ENCODE measurements at regions not wholly inside any gene's neighbourhood (a gene's known extent, or its start where the extent isn't known, plus 50 kb on each side); places are given as distances from the start of the nearest gene placed in this dataset.

- no peaks in the 10 kb centered on the region for H3K27me3 ChIP-seq (replicated peaks in 1 of 4; ENCODE audit: control insufficient read depth in 3 of 4, extremely low read depth in 1 of 4, insufficient read depth in 3 of 4, low read length in 3 of 4)
- no peak overlapping the region for H2BK20ac ChIP-seq (ENCODE audit: low read length)
- H3K56ac ChIP-seq (replicated peaks; ENCODE audit: insufficient read length, low read depth, low read length): no peak overlapping the region
- no peak overlapping the region for H2AFZ ChIP-seq (ENCODE audit: low read length)
- no peaks in the 10 kb centered on the region for H3K4me1 ChIP-seq (replicated peaks in 1 of 4; ENCODE audit: control insufficient read depth in 3 of 4, insufficient read depth in 4 of 4, low read length in 3 of 4)
- H2BK12ac ChIP-seq (ENCODE audit: low read depth, low read length): no peak overlapping the region
- no peaks in the 10 kb centered on the region for H3K36me3 ChIP-seq (ENCODE audit: control insufficient read depth in 2 of 4, insufficient read depth in 4 of 4, low read length in 3 of 4)
- ChIA-PET CTCF (ENCODE audit: partially characterized antibody) (interaction anchor here (1.2 to 9.9 kb wide), 12 partner anchors 10 to 124 kb away, joined by 3 to 141 read pairs (median 4); no protein-coding TSS in a partner anchor), POLR2A (ENCODE audit: partially characterized antibody) (no interaction called here)
- H4K5ac ChIP-seq (ENCODE audit: insufficient read length, low read depth, low read length): no peak overlapping the region
- H4K8ac ChIP-seq (ENCODE audit: extremely low read depth, insufficient read depth, low read length): no peak overlapping the region
- H3K4me3 ChIP-seq (ENCODE audit: extremely low read depth in 1 of 4, insufficient read depth in 2 of 4, low read depth in 3 of 4, low read length in 4 of 4): no peak overlapping the region
- H2BK5ac ChIP-seq (ENCODE audit: low read depth, low read length): no peak overlapping the region
- no peak overlapping the region for H3K18ac ChIP-seq (ENCODE audit: extremely low read depth, low read length)
- H3K14ac ChIP-seq (ENCODE audit: insufficient read length): no peak overlapping the region
- H3K4ac ChIP-seq (replicated peaks; ENCODE audit: insufficient read length, low read depth, low read length): no peak overlapping the region
- H3K23me2 ChIP-seq (ENCODE audit: low read depth, low read length): no peaks in the 10 kb centered on the region
- H3K79me2 ChIP-seq (ENCODE audit: control insufficient read depth in 1 of 2, insufficient read depth in 2 of 2, low read length in 2 of 2): no peaks in the 10 kb centered on the region
- no peak for DNase-seq (ENCODE audit: low read depth in 1 of 2, low spot score in 2 of 2)
- no peaks in the 10 kb centered on the region for H3K9me3 ChIP-seq (ENCODE audit: insufficient read depth in 2 of 2, low read depth in 1 of 2, low read length in 1 of 2)
- no peak overlapping the region for H2BK120ac ChIP-seq (replicated peaks; ENCODE audit: low read depth, low read length)
- H3K79me1 ChIP-seq (ENCODE audit: low read depth, low read length): no peaks in the 10 kb centered on the region
- FAIRE-seq: no peak
- H2AK5ac ChIP-seq (ENCODE audit: low read depth, low read length): no peak overlapping the region
- no peaks in the 10 kb centered on the region for H4K20me1 ChIP-seq (replicated peaks in 1 of 2; ENCODE audit: control insufficient read depth in 1 of 2, insufficient read depth in 2 of 2, low read length in 2 of 2)
- H3K23ac ChIP-seq (ENCODE audit: insufficient read length): no peak overlapping the region
- H3K9ac ChIP-seq (replicated peaks in 1 of 4; ENCODE audit: extremely low read depth in 1 of 4, low read depth in 3 of 4, low read length in 3 of 4): no peak overlapping the region
- 82% methylated on average over 1 of the region's 1 CpG; no CpG with 5 or more reads in 1 of the 2 experiments for WGBS, 2 experiments (ENCODE audit: extremely low coverage in 1 of 2, insufficient coverage in 1 of 2, insufficient read length in 1 of 2, insufficient replicate concordance in 2 of 2, low coverage in 1 of 2, low lambda C conversion rate in 2 of 2, missing lambda C conversion rate in 1 of 2)
- H3K27ac ChIP-seq (ENCODE audit: low read depth, low read length): no peak overlapping the region
- no peak overlapping the region for H2BK15ac ChIP-seq (ENCODE audit: low read length)
- H4K91ac ChIP-seq (replicated peaks; ENCODE audit: insufficient read length, low read length): no peak overlapping the region
- no peak overlapping the region for H3K4me2 ChIP-seq (ENCODE audit: insufficient read depth in 1 of 2, low read depth in 2 of 2, low read length in 2 of 2)
- TF ChIP-seq CTBP2 (IDR thresholded peaks at IDR 0.05; ENCODE audit: borderline replicate concordance, insufficient read depth, insufficient read length, low read length): no peak
- no peak for TF ChIP-seq RNF2 (IDR thresholded peaks at IDR 0.05; ENCODE audit: borderline replicate concordance, low read depth, low read length, missing control alignments, poor library complexity, severe bottlenecking)
- TF ChIP-seq CTCF (IDR thresholded peaks at IDR 0.05; ENCODE audit: control extremely low read depth in 1 of 3, insufficient read depth in 1 of 3, low read depth in 1 of 3, low read length in 3 of 3): no peak
- no peak for TF ChIP-seq CREB1 (IDR thresholded peaks at IDR 0.05)
- no peak for TF ChIP-seq SIRT6 (IDR thresholded peaks at IDR 0.05; ENCODE audit: low read length)
- no peak for TF ChIP-seq E2F6 (IDR thresholded peaks at IDR 0.05)
- TF ChIP-seq KDM4A (IDR thresholded peaks at IDR 0.05; ENCODE audit: low read depth, low read length, severe bottlenecking): no peak
- no peak for TF ChIP-seq CHD2 (IDR thresholded peaks at IDR 0.05; ENCODE audit: low read length)
- TF ChIP-seq MAX (IDR thresholded peaks at IDR 0.05): no peak
- no peak for TF ChIP-seq FOSL1 (IDR thresholded peaks at IDR 0.05; ENCODE audit: insufficient read depth, low read depth, low read length)
- TF ChIP-seq SUZ12 (IDR thresholded peaks at IDR 0.05; ENCODE audit: low read length): no peak
Measured at GRCh38 chr14:21988413-21988812, 314.8 kb upstream of the OR4E1 start.
